ENCODE measurements at regions not wholly inside any gene's neighbourhood (a gene's known extent, or its start where the extent isn't known, plus 50 kb on each side); places are given as distances from the start of the nearest gene placed in this dataset.

DNA sequence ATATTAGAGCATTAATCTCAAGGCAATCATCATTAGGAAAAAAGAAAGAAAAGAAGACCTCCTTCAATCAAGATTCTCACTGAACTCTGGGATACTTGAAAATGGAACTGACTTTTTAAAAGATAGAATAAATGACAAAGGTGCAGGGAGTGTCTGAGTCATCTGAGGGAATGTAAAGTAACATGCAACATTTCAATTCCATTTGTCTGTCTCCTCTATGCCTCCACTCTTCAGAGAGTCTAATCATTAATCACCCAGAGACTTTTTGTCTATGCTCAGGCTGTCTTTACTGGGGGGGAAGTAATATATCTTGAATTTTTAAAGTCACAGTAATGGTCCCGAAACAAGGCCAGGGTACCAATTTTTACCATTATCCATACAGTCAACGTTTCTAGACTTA, 55.0 kb upstream of the PACRGL start:
- TF ChIP-seq POLR2A (IDR thresholded peaks at IDR 0.05), result no peak
- TF ChIP-seq, protein P1, sequence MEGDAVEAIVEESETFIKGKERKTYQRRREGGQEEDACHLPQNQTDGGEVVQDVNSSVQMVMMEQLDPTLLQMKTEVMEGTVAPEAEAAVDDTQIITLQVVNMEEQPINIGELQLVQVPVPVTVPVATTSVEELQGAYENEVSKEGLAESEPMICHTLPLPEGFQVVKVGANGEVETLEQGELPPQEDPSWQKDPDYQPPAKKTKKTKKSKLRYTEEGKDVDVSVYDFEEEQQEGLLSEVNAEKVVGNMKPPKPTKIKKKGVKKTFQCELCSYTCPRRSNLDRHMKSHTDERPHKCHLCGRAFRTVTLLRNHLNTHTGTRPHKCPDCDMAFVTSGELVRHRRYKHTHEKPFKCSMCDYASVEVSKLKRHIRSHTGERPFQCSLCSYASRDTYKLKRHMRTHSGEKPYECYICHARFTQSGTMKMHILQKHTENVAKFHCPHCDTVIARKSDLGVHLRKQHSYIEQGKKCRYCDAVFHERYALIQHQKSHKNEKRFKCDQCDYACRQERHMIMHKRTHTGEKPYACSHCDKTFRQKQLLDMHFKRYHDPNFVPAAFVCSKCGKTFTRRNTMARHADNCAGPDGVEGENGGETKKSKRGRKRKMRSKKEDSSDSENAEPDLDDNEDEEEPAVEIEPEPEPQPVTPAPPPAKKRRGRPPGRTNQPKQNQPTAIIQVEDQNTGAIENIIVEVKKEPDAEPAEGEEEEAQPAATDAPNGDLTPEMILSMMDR (IDR thresholded peaks at IDR 0.05), result no peak
